NCI-H2171 (cell line): ENCODE measurements at regions not wholly inside any gene's neighbourhood (a gene's known extent, or its start where the extent isn't known, plus 50 kb on each side); places are given as distances from the start of the nearest gene placed in this dataset.
A peak's percentile ranks its signal among the peaks of the same experiment; 100 is the strongest.

Experiments used
- DNase-seq: peaks from one replicate; lab custom pipeline; 2025; lab: John Stamatoyannopoulos, UW

- DNase-seq = peak; percentile 48
Observed at GRCh38 chr2:136468799-136469369, 296.5 kb upstream of the THSD7B start.

- no peak for DNase-seq
Observed at GRCh38 chr2:136452528-136452927, 312.8 kb upstream of the THSD7B start.

GRCh38 chr2:136448986-136449780, 316.2 kb upstream of the THSD7B start:
- DNase-seq = no peak

GRCh38 chr2:136448432-136448831, 316.9 kb upstream of the THSD7B start:
- DNase-seq = peak; percentile 31

GRCh38 chr2:136444323-136444722, 321.0 kb upstream of the THSD7B start:
- no peak for DNase-seq

- DNase-seq = no peak
Observed at GRCh38 chr2:136443661-136444060, 321.7 kb upstream of the THSD7B start.

- no peak for DNase-seq
Observed at GRCh38 chr2:136441979-136442714, 323.2 kb upstream of the THSD7B start.

- no peak for DNase-seq
Observed at GRCh38 chr2:136439064-136439676, 321.2 kb upstream of the CXCR4 start.

- DNase-seq = no peak
Observed at GRCh38 chr2:136437461-136437860, 319.5 kb upstream of the CXCR4 start.

GRCh38 chr2:136436936-136437335, 319.0 kb upstream of the CXCR4 start:
- DNase-seq = no peak

- no peak for DNase-seq
Observed at GRCh38 chr2:136434251-136434715, 316.3 kb upstream of the CXCR4 start.

- DNase-seq = no peak
Observed at GRCh38 chr2:136433261-136433660, 315.3 kb upstream of the CXCR4 start.

- DNase-seq = no peak
Observed at GRCh38 chr2:136424112-136424511, 306.2 kb upstream of the CXCR4 start.

GRCh38 chr2:136423516-136423996, 305.6 kb upstream of the CXCR4 start:
- peak; percentile 88 for DNase-seq

GRCh38 chr2:136422512-136422911, 304.6 kb upstream of the CXCR4 start:
- no peak for DNase-seq

- DNase-seq = no peak
Observed at GRCh38 chr2:136420346-136420745, 302.4 kb upstream of the CXCR4 start.

GRCh38 chr2:136411946-136412345, 294.0 kb upstream of the CXCR4 start:
- no peak for DNase-seq

GRCh38 chr2:136410673-136411072, 292.7 kb upstream of the CXCR4 start:
- no peak for DNase-seq

- no peak for DNase-seq
Observed at GRCh38 chr2:136408795-136409194, 290.8 kb upstream of the CXCR4 start.

GRCh38 chr2:136407952-136408318, 290.0 kb upstream of the CXCR4 start:
- DNase-seq = no peak

- no peak for DNase-seq
Observed at GRCh38 chr2:136407117-136407951, 289.4 kb upstream of the CXCR4 start.
